Vagina (tissue), 2 donors: ENCODE measurements at regions not wholly inside any gene's neighbourhood (a gene's known extent, or its start where the extent isn't known, plus 50 kb on each side); places are given as distances from the start of the nearest gene placed in this dataset.

Experiments used
- DNase-seq, 2 donors: peaks; one replicate each; pipeline ENCODE4 v3.0.0-alpha.2; 2017; ENCODE audit errors: extremely low spot score in 2 of 2
- H3K27ac ChIP-seq: fragments of 200-600 bp; sonication (generic); one replicate; pipeline ENCODE4 v1.5.1; 2019
- H3K27me3 ChIP-seq: fragments of 200-600 bp; sonication (generic); one replicate; pipeline ENCODE4 v1.5.1; 2019
- H3K36me3 ChIP-seq, 2 donors: fragments of 200-600 bp; sonication (generic); one replicate each; pipeline ENCODE4 v1.5.1; 2017 to 2019
- H3K4me1 ChIP-seq: fragments of 200-600 bp; sonication (generic); one replicate; pipeline ENCODE4 v1.5.1; 2019
- H3K4me3 ChIP-seq, 2 donors: fragments of 200-600 bp; sonication (generic); 1 replicate in 1 of 2; 2 replicates in 1 of 2; pipeline ENCODE4 v1.5.1; 2016 to 2019
- H3K9me3 ChIP-seq: fragments of 200-600 bp; sonication (generic); one replicate; pipeline ENCODE4 v1.5.1; 2019
- POLR2A ChIP-seq, 2 donors: fragments of 450-650 bp; IDR thresholded peaks; one replicate each; pipeline ENCODE4 v1.6.1; 2017; ENCODE audit warnings: antibody characterized with exemption in 2 of 2, mild to moderate bottlenecking in 2 of 2, moderate library complexity in 2 of 2
- POLR2AphosphoS5 ChIP-seq, 2 donors: sonication (generic); formaldehyde crosslinking; IDR thresholded peaks; one replicate each; pipeline ENCODE4 v1.9.0; 2017; ENCODE audit warnings: antibody characterized with exemption in 2 of 2, mild to moderate bottlenecking in 2 of 2, low read depth in 1 of 2; ENCODE audit not compliant: insufficient read depth in 1 of 2
- intact Hi-C: fragments of 100-400 bp; cut with DNase I; formaldehyde crosslinking; loops from one replicate; pipeline ENCODE4 v1.15.1; 2023
- TF ChIP-seq, protein P1 (sequence below), 3 experiments: fragments of 450-650 bp in 2 of 3; fragments of 200-600 bp in 1 of 3; sonication (generic) in 1 of 3; IDR thresholded peaks; one replicate each; pipeline ENCODE4 v1.5.1; 2017 to 2019; ENCODE audit warnings: antibody characterized with exemption in 3 of 3, mild to moderate bottlenecking in 2 of 3, moderate library complexity in 2 of 3

DNA sequence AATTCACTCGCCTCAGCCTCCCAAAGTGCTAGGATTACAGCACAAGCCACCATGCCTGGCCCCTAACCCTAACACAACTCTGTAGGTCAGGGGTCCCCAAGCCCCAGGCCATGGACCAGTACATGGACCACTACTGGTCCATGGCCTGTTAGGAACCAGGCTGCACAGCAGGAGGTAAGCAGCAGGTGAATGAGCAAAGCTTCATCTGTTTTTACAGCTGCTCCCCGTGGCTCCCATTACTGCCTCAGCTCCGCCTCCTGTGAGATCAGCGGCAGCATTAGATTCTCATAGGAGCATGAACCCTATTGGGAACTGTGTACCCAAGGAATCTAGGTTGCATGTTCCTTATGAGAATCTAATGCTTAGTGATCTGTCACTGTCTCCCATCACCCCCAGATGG lies 201.7 kb downstream of the NRP2 start:
- H3K36me3 ChIP-seq: no peaks in the 10 kb centered on the region
- no peak for TF ChIP-seq POLR2AphosphoS5 (IDR thresholded peaks at IDR 0.05; ENCODE audit: insufficient read depth in 1 of 2, low read depth in 1 of 2)
- no peak for TF ChIP-seq POLR2A (IDR thresholded peaks at IDR 0.05)
- TF ChIP-seq, protein P1, sequence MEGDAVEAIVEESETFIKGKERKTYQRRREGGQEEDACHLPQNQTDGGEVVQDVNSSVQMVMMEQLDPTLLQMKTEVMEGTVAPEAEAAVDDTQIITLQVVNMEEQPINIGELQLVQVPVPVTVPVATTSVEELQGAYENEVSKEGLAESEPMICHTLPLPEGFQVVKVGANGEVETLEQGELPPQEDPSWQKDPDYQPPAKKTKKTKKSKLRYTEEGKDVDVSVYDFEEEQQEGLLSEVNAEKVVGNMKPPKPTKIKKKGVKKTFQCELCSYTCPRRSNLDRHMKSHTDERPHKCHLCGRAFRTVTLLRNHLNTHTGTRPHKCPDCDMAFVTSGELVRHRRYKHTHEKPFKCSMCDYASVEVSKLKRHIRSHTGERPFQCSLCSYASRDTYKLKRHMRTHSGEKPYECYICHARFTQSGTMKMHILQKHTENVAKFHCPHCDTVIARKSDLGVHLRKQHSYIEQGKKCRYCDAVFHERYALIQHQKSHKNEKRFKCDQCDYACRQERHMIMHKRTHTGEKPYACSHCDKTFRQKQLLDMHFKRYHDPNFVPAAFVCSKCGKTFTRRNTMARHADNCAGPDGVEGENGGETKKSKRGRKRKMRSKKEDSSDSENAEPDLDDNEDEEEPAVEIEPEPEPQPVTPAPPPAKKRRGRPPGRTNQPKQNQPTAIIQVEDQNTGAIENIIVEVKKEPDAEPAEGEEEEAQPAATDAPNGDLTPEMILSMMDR (IDR thresholded peaks at IDR 0.05): no peak
- intact Hi-C loops: no loop called here
- H3K9me3 ChIP-seq: no peaks in the 10 kb centered on the region
- no peak overlapping the region for H3K4me3 ChIP-seq
- H3K27ac ChIP-seq: no peak overlapping the region
- H3K27me3 ChIP-seq: no peaks in the 10 kb centered on the region
- H3K4me1 ChIP-seq: no peaks in the 10 kb centered on the region
- DNase-seq: no peak

DNA sequence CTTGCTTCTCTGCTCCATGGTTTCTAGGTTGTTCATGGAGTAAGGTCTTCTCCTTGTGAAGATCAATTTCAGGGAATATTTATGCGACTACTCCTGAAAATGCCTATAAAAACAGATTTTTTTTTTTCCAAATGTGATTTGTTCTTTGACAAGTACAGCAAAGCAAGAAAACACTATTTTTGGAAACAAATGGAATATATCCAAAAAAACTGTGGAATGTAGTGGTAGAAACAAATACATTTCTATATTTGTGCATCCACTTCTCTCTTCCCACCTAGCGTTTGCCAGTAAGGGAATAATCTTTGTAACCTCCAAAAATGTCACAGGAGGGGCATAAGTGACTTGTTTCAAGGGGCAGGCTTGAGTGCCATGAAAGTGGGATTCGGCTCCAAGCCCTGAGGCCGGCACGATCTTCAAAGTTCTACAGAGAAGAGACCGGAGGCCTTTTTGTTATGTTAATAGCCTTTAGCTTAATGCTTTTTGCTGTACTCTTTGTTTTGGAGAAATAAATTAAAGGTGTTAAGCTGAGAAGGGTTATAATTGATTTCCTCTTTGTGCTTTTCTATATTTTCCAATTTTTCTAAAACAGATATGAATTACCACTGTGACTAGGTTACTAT lies 200.6 kb downstream of the NRP2 start:
- Histone ChIP-seq H3K4me3 (no peak overlapping the region), H3K9me3 (no peaks in the 10 kb centered on the region), H3K27ac (no peak overlapping the region), H3K27me3 (no peaks in the 10 kb centered on the region), H3K36me3 (no peaks in the 10 kb centered on the region), H3K4me1 (no peaks in the 10 kb centered on the region)
- intact Hi-C loops: no loop called here
- TF ChIP-seq, protein P1 (IDR thresholded peaks at IDR 0.05): no peak
- TF ChIP-seq POLR2A (IDR thresholded peaks at IDR 0.05): no peak
- no peak for TF ChIP-seq POLR2AphosphoS5 (IDR thresholded peaks at IDR 0.05; ENCODE audit: insufficient read depth in 1 of 2, low read depth in 1 of 2)
- no peak for DNase-seq

DNA sequence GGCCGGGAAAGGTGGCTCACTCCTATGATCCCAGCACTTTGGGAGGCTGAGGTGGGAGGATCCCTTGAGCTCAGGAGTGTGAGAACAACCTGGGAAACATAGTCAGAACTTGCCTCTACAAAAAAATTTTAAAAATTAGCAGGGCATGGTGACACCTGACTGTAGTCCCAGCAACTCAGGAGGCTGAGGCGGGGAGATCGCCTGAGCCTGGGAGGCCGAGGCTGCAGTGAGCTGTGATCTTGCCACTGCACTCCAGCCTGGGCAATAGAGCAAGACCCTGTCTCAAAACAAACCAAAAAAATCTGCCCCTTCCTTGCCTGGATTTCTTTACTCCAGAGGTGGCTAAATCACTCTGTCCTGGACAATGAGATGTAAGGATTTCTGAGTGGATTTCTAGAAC lies 197.7 kb downstream of the NRP2 start:
- no peaks in the 10 kb centered on the region for H3K36me3 ChIP-seq
- no peaks in the 10 kb centered on the region for H3K9me3 ChIP-seq
- no peaks in the 10 kb centered on the region for H3K27me3 ChIP-seq
- intact Hi-C loops: no loop called here
- DNase-seq: no peak
- H3K4me3 ChIP-seq: no peak overlapping the region
- no peak overlapping the region for H3K27ac ChIP-seq
- TF ChIP-seq POLR2AphosphoS5 (IDR thresholded peaks at IDR 0.05; ENCODE audit: insufficient read depth in 1 of 2, low read depth in 1 of 2) (no peak), POLR2A (IDR thresholded peaks at IDR 0.05) (no peak)
- TF ChIP-seq, protein P1 (IDR thresholded peaks at IDR 0.05): no peak
- H3K4me1 ChIP-seq: no peaks in the 10 kb centered on the region

DNA sequence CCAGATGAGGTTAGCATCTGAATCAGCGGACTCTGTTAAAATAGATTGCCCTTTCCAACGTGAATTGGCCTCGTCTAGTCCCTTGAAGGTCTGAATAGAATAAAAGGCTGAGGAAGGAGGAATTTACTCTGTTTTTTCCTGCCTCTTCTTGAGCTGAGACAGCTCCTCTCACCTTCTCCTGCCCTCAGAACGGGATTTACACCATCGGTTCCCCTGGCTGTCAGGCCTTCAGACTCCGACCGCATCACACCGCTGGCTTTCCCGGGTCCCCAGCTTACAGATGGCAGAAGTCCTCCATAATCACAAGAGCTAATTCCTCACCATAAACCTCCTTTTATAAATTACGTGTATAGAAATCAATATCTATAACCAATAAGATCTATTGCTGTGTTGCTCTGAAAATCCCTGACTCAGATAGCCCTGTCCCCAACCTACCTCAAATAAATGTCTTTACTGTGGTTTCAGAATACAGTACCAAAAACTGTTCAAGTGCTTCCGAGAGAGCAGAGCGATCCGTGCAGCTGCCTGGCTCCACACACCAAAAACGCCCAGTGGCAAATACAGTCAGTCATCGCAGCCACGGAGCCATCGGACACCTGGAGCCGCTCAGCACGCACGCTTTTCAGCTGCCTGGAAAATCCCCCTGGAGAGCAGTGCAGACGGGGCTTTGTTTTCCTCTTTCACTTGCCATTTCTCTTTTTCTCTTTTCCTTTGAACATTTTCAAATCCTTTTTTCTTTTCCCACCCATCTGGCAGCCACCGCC lies 196.9 kb downstream of the NRP2 start:
- H3K36me3 ChIP-seq: no peaks in the 10 kb centered on the region
- H3K27me3 ChIP-seq: no peaks in the 10 kb centered on the region
- H3K27ac ChIP-seq: no peak overlapping the region
- DNase-seq: no peak
- TF ChIP-seq POLR2A (IDR thresholded peaks at IDR 0.05): no peak
- TF ChIP-seq POLR2AphosphoS5 (IDR thresholded peaks at IDR 0.05; ENCODE audit: insufficient read depth in 1 of 2, low read depth in 1 of 2): no peak
- TF ChIP-seq, protein P1 (IDR thresholded peaks at IDR 0.05): no peak
- no peaks in the 10 kb centered on the region for H3K4me1 ChIP-seq
- H3K9me3 ChIP-seq: no peaks in the 10 kb centered on the region
- intact Hi-C loops: no loop called here
- no peak overlapping the region for H3K4me3 ChIP-seq

DNA sequence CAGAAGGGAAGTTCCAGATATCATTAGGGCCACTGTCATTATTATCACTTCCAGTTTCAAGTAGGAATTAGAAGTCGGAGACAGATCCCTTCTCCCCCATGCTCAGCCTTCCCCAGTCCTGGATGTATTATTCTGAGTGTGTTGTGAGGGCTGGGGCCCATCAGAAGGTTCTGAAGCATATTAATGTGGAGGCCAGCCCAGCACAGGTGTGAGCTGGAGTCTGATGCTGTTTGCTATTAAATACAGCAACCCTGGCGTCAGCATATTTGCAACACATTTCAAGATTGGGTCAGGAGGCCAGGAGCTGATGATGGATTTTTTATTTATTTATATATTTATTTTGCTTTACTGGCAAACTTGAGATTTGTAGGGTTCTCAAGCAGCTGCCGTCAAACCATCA lies 195.2 kb downstream of the NRP2 start:
- no peak for DNase-seq
- H3K9me3 ChIP-seq: no peaks in the 10 kb centered on the region
- H3K4me1 ChIP-seq: no peaks in the 10 kb centered on the region
- no peak overlapping the region for H3K4me3 ChIP-seq
- H3K27me3 ChIP-seq: no peaks in the 10 kb centered on the region
- no peaks in the 10 kb centered on the region for H3K36me3 ChIP-seq
- TF ChIP-seq, protein P1 (IDR thresholded peaks at IDR 0.05): no peak
- TF ChIP-seq POLR2AphosphoS5 (IDR thresholded peaks at IDR 0.05; ENCODE audit: insufficient read depth in 1 of 2, low read depth in 1 of 2) (no peak), POLR2A (IDR thresholded peaks at IDR 0.05) (no peak)
- H3K27ac ChIP-seq: no peak overlapping the region
- intact Hi-C loops: no loop called here
